ENCODE measurements at regions not wholly inside any gene's neighbourhood (a gene's known extent, or its start where the extent isn't known, plus 50 kb on each side); places are given as distances from the start of the nearest gene placed in this dataset.

GRCh38 chr2:41966431-41966893 is 81.4 kb upstream of the PKDCC start:
- peak overlapping the region in 3 of 4 donors; percentile 51 to 84 (median 72) for H3K27ac ChIP-seq
- peaks cover 13 to 51% (median 29%) of the 10 kb centered on the region in 3 donors for H3K4me1 ChIP-seq
- DNase-seq: peak; percentile 5
- no peaks in the 10 kb centered on the region for H3K9me3 ChIP-seq
- peaks cover 0 to 12% (median 0%) of the 10 kb centered on the region in 4 donors for H3K27me3 ChIP-seq
- TF ChIP-seq CTCF (IDR thresholded peaks at IDR 0.05): no peak
- TF ChIP-seq POLR2A (IDR thresholded peaks at IDR 0.05): no peak
- WGBS, 2 donors: 22 to 23% methylated on average over 6 to 9 of the region's 10 CpGs
- no peaks in the 10 kb centered on the region for H3K36me3 ChIP-seq
- no peak overlapping the region for H3K4me3 ChIP-seq
- intact Hi-C loops (cut with DNase I): no loop called here

- Histone ChIP-seq H3K4me1 (peaks cover 13 to 51% (median 29%) of the 10 kb centered on the region in 3 donors), H3K4me3 (no peak overlapping the region), H3K9me3 (no peaks in the 10 kb centered on the region), H3K36me3 (no peaks in the 10 kb centered on the region), H3K27me3 (peaks cover 0 to 12% (median 0%) of the 10 kb centered on the region in 4 donors), H3K27ac (peak overlapping the region in 3 of 4 donors; percentile 51 to 84 (median 72))
- DNase-seq: no peak
- WGBS, 2 donors: 75 to 78% methylated on average over 4 to 7 of the region's 8 CpGs
- intact Hi-C loops (cut with DNase I): no loop called here
- TF ChIP-seq POLR2A (IDR thresholded peaks at IDR 0.05) (no peak), CTCF (IDR thresholded peaks at IDR 0.05) (no peak)
These were observed 80.9 kb upstream of the PKDCC start for GRCh38 chr2:41966920-41967319.

- no peak overlapping the region for H3K4me3 ChIP-seq
- peaks cover 0 to 12% (median 0%) of the 10 kb centered on the region in 4 donors for H3K27me3 ChIP-seq
- no peaks in the 10 kb centered on the region for H3K9me3 ChIP-seq
- H3K36me3 ChIP-seq: no peaks in the 10 kb centered on the region
- no peak for TF ChIP-seq POLR2A (IDR thresholded peaks at IDR 0.05)
- no peak for TF ChIP-seq CTCF (IDR thresholded peaks at IDR 0.05)
- peaks cover 13 to 51% (median 29%) of the 10 kb centered on the region in 3 donors for H3K4me1 ChIP-seq
- 43 to 54% methylated on average over 11 to 13 of the region's 13 CpGs for WGBS, 2 donors
- peak overlapping the region in 3 of 4 donors; percentile 51 to 84 (median 72) for H3K27ac ChIP-seq
- intact Hi-C loops (cut with DNase I): no loop called here
- no peak for DNase-seq
These were observed 80.2 kb upstream of the PKDCC start for GRCh38 chr2:41967476-41968181.

GRCh38 chr2:41968182-41968578 is 79.6 kb upstream of the PKDCC start:
- Histone ChIP-seq H3K27ac (peak overlapping the region in 2 of 4 donors; percentile 51 to 84), H3K4me1 (peaks cover 13 to 51% (median 29%) of the 10 kb centered on the region in 3 donors)
- intact Hi-C loops (cut with DNase I): no loop called here

More at GRCh38 chr2:41968182-41968578, 79.6 kb upstream of the PKDCC start:
- Histone ChIP-seq H3K9me3 (no peaks in the 10 kb centered on the region), H3K27me3 (peaks cover 0 to 12% (median 0%) of the 10 kb centered on the region in 4 donors), H3K4me3 (no peak overlapping the region), H3K36me3 (no peaks in the 10 kb centered on the region)
- no peak for DNase-seq
- no peak for TF ChIP-seq CTCF (IDR thresholded peaks at IDR 0.05)
- TF ChIP-seq POLR2A (IDR thresholded peaks at IDR 0.05): no peak
- 50 to 74% methylated on average over 2 of the region's 2 CpGs for WGBS, 2 donors

Measured in esophagus squamous epithelium (tissue), 5 donors.